MM.1S (cell line): ENCODE measurements at regions not wholly inside any gene's neighbourhood (a gene's known extent, or its start where the extent isn't known, plus 50 kb on each side); places are given as distances from the start of the nearest gene placed in this dataset.
A peak's percentile ranks its signal among the peaks of the same experiment; 100 is the strongest.

Source experiments
- DNase-seq: peaks from one replicate; pipeline ENCODE4 v3.0.0-alpha.2; 2015
- H2AFZ ChIP-seq: fragments of 300-600 bp; sonication (generic); 2 replicates; pipeline ENCODE4 v1.6.0; 2016; ENCODE audit warnings: antibody characterized with exemption, low read length
- H3F3A ChIP-seq: fragments of 300-600 bp; sonication (generic); 2 replicates; pipeline ENCODE4 v1.6.1; 2016; ENCODE audit warnings: mild to moderate bottlenecking, antibody characterized with exemption, low read length, moderate library complexity, mixed read lengths; ENCODE audit not compliant: insufficient read depth
- H3K27ac ChIP-seq: fragments of 300-600 bp; sonication (generic); 2 replicates; pipeline ENCODE4 v1.5.1; 2016; ENCODE audit warnings: mild to moderate bottlenecking, low read length
- H3K27me3 ChIP-seq: fragments of 300-600 bp; sonication (generic); replicated peaks from 2 replicates; pipeline ENCODE4 v1.6.0; 2016; ENCODE audit warnings: low read length; ENCODE audit not compliant: insufficient read depth
- H3K36me3 ChIP-seq: fragments of 300-600 bp; sonication (generic); replicated peaks from 2 replicates; pipeline ENCODE4 v1.6.1; 2016; ENCODE audit warnings: mild to moderate bottlenecking, low read length, mixed read lengths; ENCODE audit not compliant: insufficient read depth
- H3K4me1 ChIP-seq: fragments of 300-600 bp; sonication (generic); 2 replicates; pipeline ENCODE4 v1.6.1; 2016; ENCODE audit warnings: low read length, mixed read lengths
- H3K4me2 ChIP-seq: fragments of 300-600 bp; sonication (generic); 2 replicates; pipeline ENCODE4 v1.6.0; 2016; ENCODE audit warnings: low read depth, low read length
- H3K4me3 ChIP-seq: fragments of 300-600 bp; sonication (generic); 2 replicates; pipeline ENCODE4 v1.5.1; 2016; ENCODE audit warnings: low read length, mixed read lengths
- H3K79me2 ChIP-seq: fragments of 300-600 bp; sonication (generic); 2 replicates; pipeline ENCODE4 v1.6.1; 2016; ENCODE audit warnings: mixed run types, low read length, mixed read lengths
- H3K9ac ChIP-seq: fragments of 300-600 bp; sonication (generic); 2 replicates; pipeline ENCODE4 v1.6.1; 2016; ENCODE audit warnings: low read length, mixed read lengths
- H3K9me2 ChIP-seq: fragments of 300-600 bp; sonication (generic); replicated peaks from 2 replicates; pipeline ENCODE4 v1.6.1; 2016; ENCODE audit warnings: mild to moderate bottlenecking, low read length, mixed read lengths; ENCODE audit not compliant: insufficient read depth
- H3K9me3 ChIP-seq: fragments of 300-600 bp; sonication (generic); replicated peaks from 2 replicates; pipeline ENCODE4 v1.6.1; 2016; ENCODE audit warnings: mild to moderate bottlenecking, low read length, mixed read lengths; ENCODE audit not compliant: insufficient read depth
- H4K20me1 ChIP-seq: fragments of 300-600 bp; sonication (generic); 2 replicates; pipeline ENCODE4 v1.6.1; 2016; ENCODE audit warnings: mild to moderate bottlenecking, low read length, moderate library complexity, mixed read lengths; ENCODE audit not compliant: insufficient read depth
- EZH2 ChIP-seq: fragments of 300-600 bp; sonication (generic); optimal IDR thresholded peaks from 2 replicates; pipeline ENCODE3; 2017; ENCODE audit warnings: low read depth, mild to moderate bottlenecking, antibody characterized with exemption, low read length, mixed read lengths
- EZH2phosphoT487 ChIP-seq: fragments of 300-600 bp; sonication (generic); IDR thresholded peaks from 2 replicates; pipeline ENCODE4 v1.6.1; 2018; ENCODE audit warnings: antibody characterized with exemption, low read length
- TF ChIP-seq, protein P1 (sequence below): fragments of 300-600 bp; sonication (generic); IDR thresholded peaks from 2 replicates; pipeline ENCODE4 v1.5.1; 2016; ENCODE audit warnings: antibody characterized with exemption, low read length, mixed read lengths

DNA sequence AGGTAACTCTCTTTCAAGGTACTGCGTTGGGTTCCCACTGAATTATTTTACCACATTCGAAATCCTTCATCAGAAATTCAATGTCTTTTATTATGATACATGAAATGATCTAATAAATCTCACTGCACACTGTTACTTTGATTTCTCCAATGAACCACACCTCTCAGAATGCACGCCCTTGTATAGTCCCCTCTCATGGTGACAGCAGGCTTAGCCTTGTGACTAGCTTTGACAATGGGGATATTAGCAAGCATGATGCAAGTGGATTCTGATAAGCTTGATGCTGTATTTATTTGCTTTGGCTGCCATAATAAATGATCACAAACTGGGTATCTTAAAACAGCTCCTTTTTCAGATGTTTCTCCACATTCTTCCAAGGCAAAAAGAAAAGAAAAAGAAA is 100.4 kb upstream of the ETV6 start:
- Histone ChIP-seq H3K27ac (no peak overlapping the region), H3K9me2 (no peaks in the 10 kb centered on the region), H3K36me3 (no peaks in the 10 kb centered on the region), H3K79me2 (no peaks in the 10 kb centered on the region), H3K4me3 (no peak overlapping the region), H3K4me1 (peaks cover 18% of the 10 kb centered on the region), H3K4me2 (no peak overlapping the region), H2AFZ (no peak overlapping the region), H3K9ac (no peak overlapping the region), H3K27me3 (no peaks in the 10 kb centered on the region), H3F3A (peaks cover 17% of the 10 kb centered on the region), H4K20me1 (no peaks in the 10 kb centered on the region), H3K9me3 (no peaks in the 10 kb centered on the region)
- DNase-seq, result no peak
- no peak for TF ChIP-seq EZH2phosphoT487
- TF ChIP-seq, protein P1, sequence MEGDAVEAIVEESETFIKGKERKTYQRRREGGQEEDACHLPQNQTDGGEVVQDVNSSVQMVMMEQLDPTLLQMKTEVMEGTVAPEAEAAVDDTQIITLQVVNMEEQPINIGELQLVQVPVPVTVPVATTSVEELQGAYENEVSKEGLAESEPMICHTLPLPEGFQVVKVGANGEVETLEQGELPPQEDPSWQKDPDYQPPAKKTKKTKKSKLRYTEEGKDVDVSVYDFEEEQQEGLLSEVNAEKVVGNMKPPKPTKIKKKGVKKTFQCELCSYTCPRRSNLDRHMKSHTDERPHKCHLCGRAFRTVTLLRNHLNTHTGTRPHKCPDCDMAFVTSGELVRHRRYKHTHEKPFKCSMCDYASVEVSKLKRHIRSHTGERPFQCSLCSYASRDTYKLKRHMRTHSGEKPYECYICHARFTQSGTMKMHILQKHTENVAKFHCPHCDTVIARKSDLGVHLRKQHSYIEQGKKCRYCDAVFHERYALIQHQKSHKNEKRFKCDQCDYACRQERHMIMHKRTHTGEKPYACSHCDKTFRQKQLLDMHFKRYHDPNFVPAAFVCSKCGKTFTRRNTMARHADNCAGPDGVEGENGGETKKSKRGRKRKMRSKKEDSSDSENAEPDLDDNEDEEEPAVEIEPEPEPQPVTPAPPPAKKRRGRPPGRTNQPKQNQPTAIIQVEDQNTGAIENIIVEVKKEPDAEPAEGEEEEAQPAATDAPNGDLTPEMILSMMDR, result no peak
- TF ChIP-seq EZH2, result no peak

DNA sequence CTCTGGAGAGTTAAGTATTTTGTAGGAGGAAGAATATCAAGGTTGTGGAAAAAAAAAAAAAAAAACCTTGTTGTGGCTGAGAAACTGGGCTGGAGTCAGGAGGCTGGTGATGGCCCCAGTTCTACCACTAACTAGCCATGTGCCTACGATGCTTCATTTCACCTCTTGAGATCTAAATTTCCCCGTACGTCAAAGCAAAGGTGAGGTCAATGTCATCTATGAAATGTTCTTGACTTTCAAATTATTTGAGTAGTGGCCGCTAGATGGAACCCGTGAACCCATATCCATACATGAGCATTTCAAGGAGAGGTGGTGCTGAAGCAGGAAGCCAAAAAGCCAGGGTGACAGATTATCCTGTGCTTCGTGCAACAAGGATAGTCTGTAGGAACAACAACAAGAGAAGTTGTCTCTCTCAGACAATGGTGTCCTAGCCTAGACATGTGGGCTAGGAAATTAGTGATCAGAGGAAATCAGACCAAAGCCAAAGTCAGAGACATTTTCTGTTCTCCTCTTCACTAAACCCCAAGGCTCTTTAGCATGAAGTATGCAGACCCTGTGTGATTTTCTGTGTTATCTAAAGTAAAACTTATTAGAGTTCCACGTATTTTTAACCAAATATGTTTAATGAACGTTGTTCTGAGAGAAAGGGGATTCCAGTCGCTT is 95.5 kb upstream of the ETV6 start:
- Histone ChIP-seq H2AFZ (no peak overlapping the region), H3K36me3 (no peaks in the 10 kb centered on the region), H3K4me2 (no peak overlapping the region), H4K20me1 (no peaks in the 10 kb centered on the region), H3F3A (no peaks in the 10 kb centered on the region), H3K9me3 (no peaks in the 10 kb centered on the region), H3K27me3 (no peaks in the 10 kb centered on the region), H3K9ac (no peak overlapping the region), H3K79me2 (no peaks in the 10 kb centered on the region), H3K4me1 (no peaks in the 10 kb centered on the region), H3K27ac (no peak overlapping the region), H3K4me3 (no peak overlapping the region), H3K9me2 (no peaks in the 10 kb centered on the region)
- TF ChIP-seq, protein P1, result peak; percentile 62
- TF ChIP-seq EZH2 (no peak), EZH2phosphoT487 (no peak)
- peak; percentile 68 for DNase-seq

DNA sequence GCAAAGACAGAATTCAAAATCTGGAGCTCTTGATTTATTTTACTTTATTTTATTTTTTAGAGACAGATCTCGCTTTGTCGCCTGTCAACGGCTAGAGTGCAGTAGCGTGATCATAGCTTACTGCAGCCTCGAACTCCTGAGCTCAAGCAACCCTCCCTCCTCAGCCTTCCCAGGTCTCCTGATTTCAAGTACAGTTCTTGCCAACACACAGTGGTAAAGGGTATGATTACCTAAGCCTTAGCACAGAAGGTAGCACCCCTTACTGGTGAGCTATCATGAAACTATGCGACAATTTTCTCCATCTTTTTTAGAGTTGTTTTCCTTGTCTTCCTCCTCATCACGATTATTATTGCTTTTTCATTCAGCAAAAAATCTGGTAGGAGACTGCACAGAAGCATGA is 94.3 kb upstream of the ETV6 start:
- Histone ChIP-seq H3K36me3 (no peaks in the 10 kb centered on the region), H3K79me2 (no peaks in the 10 kb centered on the region), H3K27me3 (no peaks in the 10 kb centered on the region), H3K9ac (no peak overlapping the region), H2AFZ (no peak overlapping the region), H3K9me2 (no peaks in the 10 kb centered on the region), H3K4me2 (no peak overlapping the region), H4K20me1 (no peaks in the 10 kb centered on the region), H3K4me3 (no peak overlapping the region), H3K27ac (no peak overlapping the region), H3K4me1 (no peaks in the 10 kb centered on the region), H3K9me3 (no peaks in the 10 kb centered on the region), H3F3A (no peaks in the 10 kb centered on the region)
- TF ChIP-seq EZH2phosphoT487 (no peak), EZH2 (no peak)
- TF ChIP-seq, protein P1, result no peak
- no peak for DNase-seq
